GM23338 (cell line): ENCODE measurements at regions not wholly inside any gene's neighbourhood (a gene's known extent, or its start where the extent isn't known, plus 50 kb on each side); places are given as distances from the start of the nearest gene placed in this dataset.

Experiments
- ATAC-seq: fragments of 200-7000 bp; cut with Tn5 transposase; 3 replicates; pipeline ENCODE4 v1.9.1; 2020
- DNase-seq: peaks from one replicate; pipeline ENCODE4 v3.0.0-alpha.2; 2015; ENCODE audit warnings: low spot score
- H2AFZ ChIP-seq: fragments of 200-600 bp; sonication (generic); 2 replicates; pipeline ENCODE4 v1.8.0; 2016; ENCODE audit warnings: antibody characterized with exemption, mild to moderate bottlenecking, moderate library complexity
- H3F3A ChIP-seq: fragments of 200-600 bp; sonication (generic); replicated peaks from 2 replicates; pipeline ENCODE4 v1.8.0; 2017; ENCODE audit warnings: antibody characterized with exemption, mixed run types, low read depth
- H3K27ac ChIP-seq: fragments of 200-600 bp; sonication (generic); 2 replicates; pipeline ENCODE4 v1.6.1; 2016; ENCODE audit warnings: low read depth
- H3K27me3 ChIP-seq: fragments of 200-600 bp; sonication (generic); 2 replicates; pipeline ENCODE4 v1.8.0; 2016; ENCODE audit warnings: mild to moderate bottlenecking, mixed run types, moderate library complexity; ENCODE audit not compliant: insufficient read depth
- H3K36me3 ChIP-seq: fragments of 200-600 bp; sonication (generic); 2 replicates; pipeline ENCODE4 v1.8.0; 2016; ENCODE audit warnings: mild to moderate bottlenecking; ENCODE audit not compliant: insufficient read depth
- H3K4me1 ChIP-seq: fragments of 200-600 bp; sonication (generic); 2 replicates; pipeline ENCODE4 v1.8.0; 2016; ENCODE audit warnings: mild to moderate bottlenecking, moderate library complexity; ENCODE audit not compliant: insufficient read depth
- H3K4me2 ChIP-seq: fragments of 200-600 bp; sonication (generic); 2 replicates; pipeline ENCODE4 v1.7.1; 2017; ENCODE audit warnings: mixed run types
- H3K4me3 ChIP-seq: fragments of 200-600 bp; sonication (generic); 2 replicates; pipeline ENCODE4 v1.6.1; 2016; ENCODE audit warnings: mixed run types
- H3K79me2 ChIP-seq: fragments of 200-600 bp; sonication (generic); replicated peaks from 2 replicates; pipeline ENCODE4 v1.8.0; 2017; ENCODE audit warnings: mild to moderate bottlenecking; ENCODE audit not compliant: insufficient read depth
- H3K9me2 ChIP-seq: fragments of 200-600 bp; sonication (generic); 2 replicates; pipeline ENCODE4 v1.8.0; 2017; ENCODE audit not compliant: insufficient read depth
- H4K20me1 ChIP-seq: fragments of 200-600 bp; sonication (generic); replicated peaks from 2 replicates; pipeline ENCODE4 v1.8.0; 2017; ENCODE audit warnings: mild to moderate bottlenecking; ENCODE audit not compliant: insufficient read depth
- H3K27ac Mint-ChIP-seq: 2 replicates; pipeline ENCODE4 v1.8.0; 2020; ENCODE audit warnings: inconsistent platforms, mild to moderate bottlenecking, moderate library complexity, mixed read lengths
- H3K27me3 Mint-ChIP-seq: 3 replicates; pipeline ENCODE4 v1.8.0; 2022; ENCODE audit warnings: low read depth, mild to moderate bottlenecking, moderate library complexity, mixed read lengths, inconsistent platforms; ENCODE audit not compliant: insufficient read depth, poor library complexity
- H3K36me3 Mint-ChIP-seq: 3 replicates; pipeline ENCODE4 v1.8.0; 2021; ENCODE audit warnings: low read depth, mild to moderate bottlenecking, inconsistent platforms, moderate library complexity, mixed read lengths
- H3K4me1 Mint-ChIP-seq: 3 replicates; pipeline ENCODE4 v1.8.0; 2020; ENCODE audit warnings: mild to moderate bottlenecking, inconsistent platforms, mixed read lengths
- H3K4me3 Mint-ChIP-seq: 3 replicates; pipeline ENCODE4 v1.8.0; 2021; ENCODE audit warnings: moderate library complexity, mild to moderate bottlenecking, inconsistent platforms, mixed read lengths
- H3K9me3 Mint-ChIP-seq: 3 replicates; pipeline ENCODE4 v1.8.0; 2020; ENCODE audit warnings: moderate library complexity, mild to moderate bottlenecking, inconsistent platforms, mixed read lengths
- CREB1 ChIP-seq: fragments of 250-450 bp; sonication (Bioruptor Pico); IDR thresholded peaks from 2 replicates; pipeline ENCODE4 v1.5.0; 2020; ENCODE audit warnings: low read depth, mild to moderate bottlenecking, moderate library complexity
- CTCF ChIP-seq, 2 experiments: fragments of 200-600 bp in 1 of 2; sonication (generic) in 1 of 2; conservative IDR thresholded peaks; 2 replicates each; pipeline versions ENCODE4 v1.5.1 to v1.6.1; 2016 to 2017; ENCODE audit warnings: antibody characterized with exemption in 2 of 2, low read depth in 2 of 2, mild to moderate bottlenecking in 2 of 2, moderate library complexity in 1 of 2
- EZH2 ChIP-seq: fragments of 200-600 bp; sonication (generic); IDR thresholded peaks from one replicate; pipeline ENCODE4 v1.8.0; 2017; ENCODE audit warnings: antibody characterized with exemption, mild to moderate bottlenecking, low read depth; ENCODE audit not compliant: unreplicated experiment
- JUNB ChIP-seq: IDR thresholded peaks from one replicate; pipeline ENCODE4 v1.6.1; 2016; ENCODE audit warnings: antibody characterized with exemption; ENCODE audit not compliant: unreplicated experiment
- POLR2AphosphoS5 ChIP-seq: IDR thresholded peaks from 2 replicates; pipeline ENCODE4 v1.6.1; 2016; ENCODE audit warnings: antibody characterized with exemption, low read depth
- REST ChIP-seq: IDR thresholded peaks from one replicate; pipeline ENCODE4 v1.6.1; 2018; ENCODE audit warnings: antibody characterized with exemption; ENCODE audit not compliant: unreplicated experiment
- STAT1 ChIP-seq: IDR thresholded peaks from one replicate; pipeline ENCODE4 v1.6.1; 2016; ENCODE audit warnings: antibody characterized with exemption; ENCODE audit not compliant: unreplicated experiment
- ZNF114 ChIP-seq: fragments of 250-450 bp; sonication (Bioruptor Pico); IDR thresholded peaks from 2 replicates; pipeline ENCODE4 v1.5.0; 2020; ENCODE audit warnings: mild to moderate bottlenecking, moderate library complexity
- ZNF331 ChIP-seq: fragments of 250-450 bp; sonication (Bioruptor Pico); IDR thresholded peaks from 2 replicates; pipeline ENCODE4 v1.5.0; 2020; ENCODE audit warnings: low read depth, mild to moderate bottlenecking, moderate library complexity
- ZNF462 ChIP-seq: fragments of 250-450 bp; sonication (Bioruptor Pico); IDR thresholded peaks from 2 replicates; pipeline ENCODE4 v1.5.0; 2020; ENCODE audit warnings: mild to moderate bottlenecking, moderate library complexity

- Histone ChIP-seq H3K79me2 (no peaks in the 10 kb centered on the region), H4K20me1 (no peaks in the 10 kb centered on the region), H2AFZ (no peak overlapping the region), H3K4me1 (no peaks in the 10 kb centered on the region), H3K4me3 (no peak overlapping the region), H3K4me2 (no peak overlapping the region), H3F3A (no peaks in the 10 kb centered on the region), H3K9me2 (peaks cover 10% of the 10 kb centered on the region; the same call in 1 of the 2 replicates), H3K27ac (no peak overlapping the region), H3K27me3 (no peaks in the 10 kb centered on the region), H3K36me3 (no peaks in the 10 kb centered on the region)
- Mint-ChIP-seq H3K4me1 (no peaks in the 10 kb centered on the region; the same call in 2 of the 3 replicates), H3K27ac (no peak overlapping the region), H3K36me3 (no peaks in the 10 kb centered on the region), H3K27me3 (peaks cover 4% of the 10 kb centered on the region), H3K9me3 (peaks cover 14% of the 10 kb centered on the region), H3K4me3 (no peak overlapping the region)
- TF ChIP-seq STAT1 (no peak), POLR2AphosphoS5 (no peak), EZH2 (no peak)
- DNase-seq (no peak), ATAC-seq (no peak)
Measured at GRCh38 chr5:135156715-135157404, 122.8 kb upstream of the PITX1 start.

GRCh38 chr5:135156337-135156714, 122.3 kb upstream of the PITX1 start:
- ATAC-seq: no peak
- peaks cover 14% of the 10 kb centered on the region for H3K9me3 Mint-ChIP-seq
- Histone ChIP-seq H3F3A (no peaks in the 10 kb centered on the region), H3K79me2 (no peaks in the 10 kb centered on the region), H3K4me3 (no peak overlapping the region), H3K36me3 (no peaks in the 10 kb centered on the region), H3K27ac (no peak overlapping the region), H3K27me3 (no peaks in the 10 kb centered on the region), H4K20me1 (no peaks in the 10 kb centered on the region), H3K4me1 (no peaks in the 10 kb centered on the region), H2AFZ (no peak overlapping the region), H3K9me2 (peaks cover 10% of the 10 kb centered on the region; the same call in 1 of the 2 replicates), H3K4me2 (no peak overlapping the region)
- DNase-seq: no peak
- H3K4me1 Mint-ChIP-seq: no peaks in the 10 kb centered on the region; the same call in 2 of the 3 replicates
- no peak overlapping the region for H3K27ac Mint-ChIP-seq
- H3K27me3 Mint-ChIP-seq: peaks cover 4% of the 10 kb centered on the region
- no peaks in the 10 kb centered on the region for H3K36me3 Mint-ChIP-seq
- H3K4me3 Mint-ChIP-seq: no peak overlapping the region
- no peak for TF ChIP-seq ZNF331
- TF ChIP-seq STAT1: no peak
- TF ChIP-seq CTCF (conservative IDR thresholded peaks at IDR 0.05; ENCODE audit: low read depth in 2 of 2): no peak
- TF ChIP-seq POLR2AphosphoS5: no peak
- no peak for TF ChIP-seq ZNF462 (CRISPR knock-in tag)
- no peak for TF ChIP-seq JUNB
- no peak for TF ChIP-seq REST
- no peak for TF ChIP-seq CREB1 (CRISPR knock-in tag)
- no peak for TF ChIP-seq ZNF114 (CRISPR knock-in tag)
